GM21447 (cell line): ENCODE measurements at regions not wholly inside any gene's neighbourhood (a gene's known extent, or its start where the extent isn't known, plus 50 kb on each side); places are given as distances from the start of the nearest gene placed in this dataset.
"Not testable (repeated sequence)": the region's sequence is repeated elsewhere in the genome, so short reads cannot be mapped to it uniquely, and the experiment has no call there.

ENCODE experiments used
- ATAC-seq: cut with Tn5 transposase; IDR thresholded peaks from one replicate; pipeline ENCODE4 v1.9.1; 2021; ENCODE audit not compliant: unreplicated experiment

GRCh38 chr6:11387707-11388430, 149.7 kb upstream of the TMEM170B start:
- ATAC-seq: no peak

GRCh38 chr6:11386726-11387125, 150.8 kb upstream of the TMEM170B start:
- ATAC-seq: no peak

- peak; percentile 52 for ATAC-seq
These were observed 151.2 kb upstream of the TMEM170B start for GRCh38 chr6:11386323-11386722.

- ATAC-seq: no peak
These were observed 152.3 kb upstream of the NEDD9 start for GRCh38 chr6:11384531-11385309.

- peak; percentile 78 for ATAC-seq
These were observed 149.5 kb upstream of the NEDD9 start for GRCh38 chr6:11381801-11382513.

GRCh38 chr6:11380969-11381744, 148.7 kb upstream of the NEDD9 start:
- no peak for ATAC-seq

GRCh38 chr6:11380549-11380948, 148.1 kb upstream of the NEDD9 start:
- ATAC-seq: no peak

GRCh38 chr6:11379805-11380204, 147.3 kb upstream of the NEDD9 start:
- no peak for ATAC-seq

GRCh38 chr6:11378639-11379038, 146.2 kb upstream of the NEDD9 start:
- no peak for ATAC-seq

- ATAC-seq: peak; percentile 97
These were observed 141.9 kb upstream of the NEDD9 start for GRCh38 chr6:11374036-11375010.

GRCh38 chr6:11373208-11373607, 140.7 kb upstream of the NEDD9 start:
- no peak for ATAC-seq

GRCh38 chr6:11372186-11372790, 139.8 kb upstream of the NEDD9 start:
- ATAC-seq: not testable (repeated sequence)

- ATAC-seq: no peak
These were observed 137.9 kb upstream of the NEDD9 start for GRCh38 chr6:11370191-11371018.

- no peak for ATAC-seq
These were observed 136.3 kb upstream of the NEDD9 start for GRCh38 chr6:11368760-11369159.

GRCh38 chr6:11368264-11368663, 135.8 kb upstream of the NEDD9 start:
- no peak for ATAC-seq

GRCh38 chr6:11367638-11368199, 135.3 kb upstream of the NEDD9 start:
- ATAC-seq: no peak

GRCh38 chr6:11366934-11367637, 134.6 kb upstream of the NEDD9 start:
- peak; percentile 41 for ATAC-seq
